SK-N-SH (cell line): ENCODE measurements at regions not wholly inside any gene's neighbourhood (a gene's known extent, or its start where the extent isn't known, plus 50 kb on each side); places are given as distances from the start of the nearest gene placed in this dataset.

Experiments used
- CHD2 ChIP-seq: fragments of 150-350 bp; IDR thresholded peaks from 2 replicates; pipeline ENCODE4 v1.6.1; 2018; ENCODE audit warnings: low read length; ENCODE audit not compliant: partially characterized antibody
- CTCF ChIP-seq: fragments of 200-600 bp; sonication (generic); IDR thresholded peaks from 2 replicates; pipeline ENCODE4 v1.6.1; 2017; ENCODE audit warnings: antibody characterized with exemption, mild to moderate bottlenecking, moderate library complexity
- EZH2phosphoT487 ChIP-seq: fragments of 200-600 bp; sonication (generic); IDR thresholded peaks from 2 replicates; pipeline ENCODE4 v1.6.1; 2017; ENCODE audit warnings: low read depth, mixed run types, mild to moderate bottlenecking, antibody characterized with exemption, moderate library complexity, borderline replicate concordance
- FOXJ3 ChIP-seq: sonication (generic); formaldehyde crosslinking; IDR thresholded peaks from 2 replicates; pipeline ENCODE4 v1.5.1; 2020; ENCODE audit warnings: mild to moderate bottlenecking, missing genetic modification reagents
- FOXM1 ChIP-seq: IDR thresholded peaks from 2 replicates; pipeline ENCODE4 v1.4.0; 2012; ENCODE audit warnings: low read depth, mild to moderate bottlenecking
- TCF12 ChIP-seq: IDR thresholded peaks from 2 replicates; pipeline ENCODE4 v1.4.0; 2012
- USF1 ChIP-seq: IDR thresholded peaks from 2 replicates; pipeline ENCODE4 v1.4.0; 2012; ENCODE audit warnings: low read depth, borderline replicate concordance
- TF ChIP-seq, protein P1 (sequence below): IDR thresholded peaks from 2 replicates; pipeline ENCODE4 v1.4.0; 2012; ENCODE audit warnings: low read depth
- TF ChIP-seq, protein P2 (sequence below): IDR thresholded peaks from 2 replicates; pipeline ENCODE4 v1.4.0; 2012; ENCODE audit warnings: low read depth, borderline replicate concordance

GRCh38 chr1:199279872-199280645, 641.2 kb downstream of the PTPRC start:
- TF ChIP-seq CTCF = no peak; the same call in 1 of the 2 replicates
- TF ChIP-seq TCF12 = no peak
- TF ChIP-seq, protein P1, sequence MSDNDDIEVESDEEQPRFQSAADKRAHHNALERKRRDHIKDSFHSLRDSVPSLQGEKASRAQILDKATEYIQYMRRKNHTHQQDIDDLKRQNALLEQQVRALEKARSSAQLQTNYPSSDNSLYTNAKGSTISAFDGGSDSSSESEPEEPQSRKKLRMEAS = no peak
- TF ChIP-seq FOXM1 = no peak
- no peak for TF ChIP-seq CHD2
- TF ChIP-seq EZH2phosphoT487 = no peak
- no peak for TF ChIP-seq USF1
- TF ChIP-seq, protein P2, sequence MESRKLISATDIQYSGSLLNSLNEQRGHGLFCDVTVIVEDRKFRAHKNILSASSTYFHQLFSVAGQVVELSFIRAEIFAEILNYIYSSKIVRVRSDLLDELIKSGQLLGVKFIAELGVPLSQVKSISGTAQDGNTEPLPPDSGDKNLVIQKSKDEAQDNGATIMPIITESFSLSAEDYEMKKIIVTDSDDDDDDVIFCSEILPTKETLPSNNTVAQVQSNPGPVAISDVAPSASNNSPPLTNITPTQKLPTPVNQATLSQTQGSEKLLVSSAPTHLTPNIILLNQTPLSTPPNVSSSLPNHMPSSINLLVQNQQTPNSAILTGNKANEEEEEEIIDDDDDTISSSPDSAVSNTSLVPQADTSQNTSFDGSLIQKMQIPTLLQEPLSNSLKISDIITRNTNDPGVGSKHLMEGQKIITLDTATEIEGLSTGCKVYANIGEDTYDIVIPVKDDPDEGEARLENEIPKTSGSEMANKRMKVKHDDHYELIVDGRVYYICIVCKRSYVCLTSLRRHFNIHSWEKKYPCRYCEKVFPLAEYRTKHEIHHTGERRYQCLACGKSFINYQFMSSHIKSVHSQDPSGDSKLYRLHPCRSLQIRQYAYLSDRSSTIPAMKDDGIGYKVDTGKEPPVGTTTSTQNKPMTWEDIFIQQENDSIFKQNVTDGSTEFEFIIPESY = no peak
- TF ChIP-seq FOXJ3 (CRISPR knock-in tag) = no peak
